Mesenchymal stem cell (in vitro differentiated cells and primary cell): ENCODE measurements at regions not wholly inside any gene's neighbourhood (a gene's known extent, or its start where the extent isn't known, plus 50 kb on each side); places are given as distances from the start of the nearest gene placed in this dataset.

ENCODE experiments used
- DNase-seq: peaks from one replicate; pipeline ENCODE4 v3.0.0-alpha.2; 2013
- H2AFZ ChIP-seq: one replicate; pipeline ENCODE4 v1.6.1; 2013; ENCODE audit warnings: low read depth, mild to moderate bottlenecking, control low read depth, inconsistent platforms, low read length, moderate library complexity
- H2AK5ac ChIP-seq: 2 replicates; pipeline ENCODE4 v1.6.1; 2013; ENCODE audit warnings: low read length, moderate library complexity, mild to moderate bottlenecking, inconsistent platforms; ENCODE audit not compliant: severe bottlenecking
- H2BK120ac ChIP-seq: one replicate; pipeline ENCODE4 v1.6.1; 2013; ENCODE audit warnings: low read depth, mild to moderate bottlenecking, inconsistent platforms, low read length, moderate library complexity
- H2BK12ac ChIP-seq, 2 experiments: one replicate each; pipeline ENCODE4 v1.6.1; 2013; ENCODE audit warnings: inconsistent platforms in 2 of 2, low read length in 2 of 2, mild to moderate bottlenecking in 2 of 2, moderate library complexity in 2 of 2, control low read depth in 1 of 2
- H2BK15ac ChIP-seq: one replicate; pipeline ENCODE4 v1.6.1; 2013; ENCODE audit warnings: mild to moderate bottlenecking, low read depth, inconsistent platforms; ENCODE audit not compliant: poor library complexity, severe bottlenecking
- H2BK5ac ChIP-seq: 2 replicates; pipeline ENCODE4 v1.6.1; 2013; ENCODE audit warnings: low read depth, mild to moderate bottlenecking, low read length, control low read depth, inconsistent platforms; ENCODE audit not compliant: poor library complexity, severe bottlenecking
- H3K14ac ChIP-seq, 2 experiments: one replicate each; pipeline ENCODE4 v1.6.1; 2013; ENCODE audit warnings: inconsistent platforms in 2 of 2, low read length in 2 of 2, control low read depth in 1 of 2, mild to moderate bottlenecking in 1 of 2, moderate library complexity in 1 of 2
- H3K18ac ChIP-seq, 2 experiments: one replicate each; pipeline ENCODE4 v1.6.1; 2013; ENCODE audit warnings: inconsistent platforms in 2 of 2, low read length in 2 of 2, control low read depth in 1 of 2, low read depth in 1 of 2, mild to moderate bottlenecking in 1 of 2
- H3K23ac ChIP-seq, 2 experiments: one replicate each; pipeline ENCODE4 v1.6.1; 2013; ENCODE audit warnings: inconsistent platforms in 2 of 2, low read length in 2 of 2, mild to moderate bottlenecking in 2 of 2, moderate library complexity in 2 of 2, control low read depth in 1 of 2
- H3K27ac ChIP-seq: 2 replicates; pipeline ENCODE4 v1.5.1; 2013; ENCODE audit warnings: mild to moderate bottlenecking, moderate library complexity, low read length, control low read depth, inconsistent platforms; ENCODE audit not compliant: poor library complexity, severe bottlenecking
- H3K27me3 ChIP-seq, 2 experiments: 2 replicates each; pipeline versions ENCODE4 v1.6.1 to v1.7.0; 2013; ENCODE audit warnings: low read length in 2 of 2, mild to moderate bottlenecking in 2 of 2, moderate library complexity in 2 of 2, control low read depth in 1 of 2, inconsistent platforms in 1 of 2; ENCODE audit not compliant: control insufficient read depth in 1 of 2, insufficient read depth in 1 of 2
- H3K36me3 ChIP-seq, 2 experiments: 2 replicates each; pipeline versions ENCODE4 v1.6.1 to v1.7.0; 2013; ENCODE audit warnings: low read length in 2 of 2, control low read depth in 1 of 2, inconsistent platforms in 1 of 2, low read depth in 1 of 2, mild to moderate bottlenecking in 1 of 2; ENCODE audit not compliant: insufficient read depth in 2 of 2, control insufficient read depth in 1 of 2
- H3K4ac ChIP-seq, 2 experiments: one replicate each; pipeline ENCODE4 v1.6.1; 2013; ENCODE audit warnings: inconsistent platforms in 2 of 2, low read length in 2 of 2, mild to moderate bottlenecking in 2 of 2, moderate library complexity in 2 of 2, control low read depth in 1 of 2, low read depth in 1 of 2
- H3K4me1 ChIP-seq: 2 replicates; pipeline ENCODE4 v1.6.1; 2013; ENCODE audit warnings: low read depth, low read length, control low read depth; ENCODE audit not compliant: control insufficient read depth, insufficient read depth
- H3K4me2 ChIP-seq: 2 replicates; pipeline ENCODE4 v1.6.1; 2013; ENCODE audit warnings: low read length, mild to moderate bottlenecking, inconsistent platforms; ENCODE audit not compliant: poor library complexity, severe bottlenecking
- H3K4me3 ChIP-seq, 2 experiments: 2 replicates each; pipeline versions ENCODE4 v1.5.1 to v1.7.0; 2013; ENCODE audit warnings: low read length in 2 of 2, mild to moderate bottlenecking in 2 of 2, control low read depth in 1 of 2, low read depth in 1 of 2; ENCODE audit not compliant: insufficient read depth in 1 of 2
- H3K79me1 ChIP-seq: replicated peaks from 2 replicates; pipeline ENCODE4 v1.6.1; 2013; ENCODE audit warnings: mild to moderate bottlenecking, control low read depth, low read length, inconsistent platforms; ENCODE audit not compliant: poor library complexity, severe bottlenecking
- H3K9ac ChIP-seq: 2 replicates; pipeline ENCODE4 v1.7.0; 2013; ENCODE audit warnings: mild to moderate bottlenecking, low read length, moderate library complexity
- H3K9me3 ChIP-seq: 2 replicates; pipeline ENCODE4 v1.7.0; 2013; ENCODE audit warnings: mild to moderate bottlenecking, low read length; ENCODE audit not compliant: control insufficient read depth
- H4K8ac ChIP-seq: one replicate; pipeline ENCODE4 v1.6.1; 2013; ENCODE audit warnings: inconsistent platforms, mild to moderate bottlenecking, low read length, moderate library complexity
- H4K91ac ChIP-seq: one replicate; pipeline ENCODE4 v1.6.1; 2013; ENCODE audit warnings: mild to moderate bottlenecking, low read length, inconsistent platforms
- WGBS: methylation state at CpG from one replicate; pipeline ENCODE4 v1.1.7; 2013; ENCODE audit warnings: mixed read lengths; 5-methylcytosine and 5-hydroxymethylcytosine counted together

- no peak overlapping the region for H2BK12ac ChIP-seq
- no peak overlapping the region for H3K4ac ChIP-seq
- no peak overlapping the region for H3K27ac ChIP-seq
- H3K4me3 ChIP-seq = no peak overlapping the region
- no peak overlapping the region for H4K91ac ChIP-seq
- H3K79me1 ChIP-seq = no peaks in the 10 kb centered on the region
- no peaks in the 10 kb centered on the region for H3K27me3 ChIP-seq
- no peak overlapping the region for H2AK5ac ChIP-seq
- H3K9me3 ChIP-seq = no peaks in the 10 kb centered on the region
- DNase-seq = no peak
- H2AFZ ChIP-seq = no peak overlapping the region
- no peak overlapping the region for H3K14ac ChIP-seq
- H2BK5ac ChIP-seq = no peak overlapping the region
- no peaks in the 10 kb centered on the region for H3K36me3 ChIP-seq
- WGBS = 93% methylated on average over 2 of the region's 2 CpGs
- no peak overlapping the region for H3K4me2 ChIP-seq
- no peak overlapping the region for H2BK15ac ChIP-seq
- peak overlapping the region; percentile 34 for H3K9ac ChIP-seq
- no peak overlapping the region for H2BK120ac ChIP-seq
- no peaks in the 10 kb centered on the region for H3K4me1 ChIP-seq
- H4K8ac ChIP-seq = no peak overlapping the region
- H3K18ac ChIP-seq = no peak overlapping the region
- no peak overlapping the region for H3K23ac ChIP-seq
Measured at GRCh38 chr21:35645991-35646390, 414.3 kb downstream of the SETD4 start.

- H3K18ac ChIP-seq = no peak overlapping the region
- no peaks in the 10 kb centered on the region for H3K27me3 ChIP-seq
- H3K9me3 ChIP-seq = no peaks in the 10 kb centered on the region
- H2BK120ac ChIP-seq = no peak overlapping the region
- no peaks in the 10 kb centered on the region for H3K79me1 ChIP-seq
- H3K9ac ChIP-seq = no peak overlapping the region
- H3K4me2 ChIP-seq = no peak overlapping the region
- H3K4ac ChIP-seq = no peak overlapping the region
- H4K91ac ChIP-seq = no peak overlapping the region
- no peak for DNase-seq
- no peak overlapping the region for H4K8ac ChIP-seq
- no peak overlapping the region for H2BK15ac ChIP-seq
- no peak overlapping the region for H2BK5ac ChIP-seq
- H2AFZ ChIP-seq = no peak overlapping the region
- WGBS = 91% methylated on average over 2 of the region's 2 CpGs
- no peak overlapping the region for H3K23ac ChIP-seq
- no peak overlapping the region for H3K14ac ChIP-seq
- no peaks in the 10 kb centered on the region for H3K36me3 ChIP-seq
- no peak overlapping the region for H2BK12ac ChIP-seq
- H3K4me3 ChIP-seq = no peak overlapping the region
- no peak overlapping the region for H2AK5ac ChIP-seq
- H3K27ac ChIP-seq = no peak overlapping the region
- no peaks in the 10 kb centered on the region for H3K4me1 ChIP-seq
Measured at GRCh38 chr21:35644523-35644922, 415.8 kb downstream of the SETD4 start.

GRCh38 chr21:35643176-35643575 lies 417.1 kb downstream of the SETD4 start:
- Histone ChIP-seq H3K18ac (no peak overlapping the region), H3K79me1 (no peaks in the 10 kb centered on the region), H2BK12ac (no peak overlapping the region), H3K4me3 (no peak overlapping the region), H2BK120ac (no peak overlapping the region), H3K9me3 (no peaks in the 10 kb centered on the region), H2BK15ac (peak overlapping the region; percentile 28), H4K8ac (no peak overlapping the region), H3K14ac (no peak overlapping the region), H3K36me3 (no peaks in the 10 kb centered on the region), H3K4ac (no peak overlapping the region), H3K23ac (no peak overlapping the region), H2AFZ (no peak overlapping the region), H3K27ac (no peak overlapping the region), H2BK5ac (no peak overlapping the region), H3K4me1 (no peaks in the 10 kb centered on the region), H2AK5ac (no peak overlapping the region), H3K9ac (no peak overlapping the region), H4K91ac (no peak overlapping the region), H3K27me3 (no peaks in the 10 kb centered on the region), H3K4me2 (no peak overlapping the region)
- DNase-seq = no peak
- 54% methylated on average over 4 of the region's 4 CpGs for WGBS

- H3K18ac ChIP-seq = no peak overlapping the region
- no peak for DNase-seq
- no peaks in the 10 kb centered on the region for H3K79me1 ChIP-seq
- H3K4me2 ChIP-seq = no peak overlapping the region
- peak overlapping the region; percentile 52 for H3K9ac ChIP-seq
- H2BK5ac ChIP-seq = no peak overlapping the region
- H4K8ac ChIP-seq = no peak overlapping the region
- H4K91ac ChIP-seq = no peak overlapping the region
- H2BK15ac ChIP-seq = no peak overlapping the region
- no peak overlapping the region for H3K27ac ChIP-seq
- H2BK120ac ChIP-seq = no peak overlapping the region
- no peak overlapping the region for H2BK12ac ChIP-seq
- H2AK5ac ChIP-seq = no peak overlapping the region
- H3K4me3 ChIP-seq = no peak overlapping the region
- H3K14ac ChIP-seq = no peak overlapping the region
- no peak overlapping the region for H2AFZ ChIP-seq
- H3K23ac ChIP-seq = no peak overlapping the region
- H3K36me3 ChIP-seq = no peaks in the 10 kb centered on the region
- WGBS = 100% methylated on average over 2 of the region's 4 CpGs
- no peak overlapping the region for H3K4ac ChIP-seq
- H3K27me3 ChIP-seq = no peaks in the 10 kb centered on the region
- no peaks in the 10 kb centered on the region for H3K9me3 ChIP-seq
- no peaks in the 10 kb centered on the region for H3K4me1 ChIP-seq
Measured at GRCh38 chr21:35641271-35642016, 418.9 kb downstream of the SETD4 start.
